Panc1 (cell line): ENCODE measurements at regions not wholly inside any gene's neighbourhood (a gene's known extent, or its start where the extent isn't known, plus 50 kb on each side); places are given as distances from the start of the nearest gene placed in this dataset.

Experiments
- ATAC-seq: fragments of 200-7000 bp; cut with Tn5 transposase; 2 replicates; pipeline ENCODE4 v1.9.1; 2020; ENCODE audit warnings: mild to moderate bottlenecking, moderate library complexity
- BruUV-seq: library from RNA; stranded (reverse); fragments of 400-500 nt; replicated peaks from 2 replicates; lab custom pipeline; 2021; lab: Mats Ljungman, UMichigan
- CTCF ChIA-PET: fragments of 300-600 bp; sonication (Branson Sonifier 250); formaldehyde crosslinking; loops from one replicate; lab custom pipeline; 2022; ENCODE audit warnings: antibody characterized with exemption; lab: Charles Lee
- POLR2A ChIA-PET: fragments of 300-600 bp; sonication (Branson Sonifier 250); formaldehyde crosslinking; loops from one replicate; lab custom pipeline; 2022; ENCODE audit warnings: antibody characterized with exemption; lab: Charles Lee
- DNase-seq: peaks from one replicate; pipeline ENCODE4 v3.0.0-alpha.2; 2010; ENCODE audit warnings: low read depth, low spot score
- H3K27ac ChIP-seq: 2 replicates; pipeline ENCODE4 v1.5.1; 2011; ENCODE audit warnings: mild to moderate bottlenecking, low read length, inconsistent platforms
- H3K27me3 ChIP-seq: fragments of 200-500 bp; sonication (Bioruptor generic); 2 replicates; pipeline ENCODE4 v1.6.0; 2014; ENCODE audit warnings: low read length, inconsistent platforms; ENCODE audit not compliant: control insufficient read depth, insufficient read depth
- H3K36me3 ChIP-seq: fragments of 200-500 bp; sonication (Bioruptor generic); 2 replicates; pipeline ENCODE4 v1.5.1; 2014; ENCODE audit warnings: inconsistent platforms, mild to moderate bottlenecking, low read length, moderate library complexity; ENCODE audit not compliant: control insufficient read depth, insufficient read depth
- H3K4me1 ChIP-seq: 2 replicates; pipeline ENCODE4 v1.5.1; 2011; ENCODE audit warnings: inconsistent platforms, mild to moderate bottlenecking, low read length, moderate library complexity; ENCODE audit not compliant: control insufficient read depth, insufficient read depth
- H3K4me3 ChIP-seq, 2 experiments: 2 replicates each; pipeline ENCODE4 v1.5.1; 2011 to 2012; ENCODE audit warnings: low read depth in 2 of 2, low read length in 2 of 2, mild to moderate bottlenecking in 2 of 2, inconsistent platforms in 1 of 2, moderate library complexity in 1 of 2
- H3K9me3 ChIP-seq: fragments of 200-500 bp; sonication (Bioruptor generic); 2 replicates; pipeline ENCODE4 v1.5.1; 2014; ENCODE audit warnings: low read depth, mild to moderate bottlenecking, inconsistent platforms, low read length, moderate library complexity; ENCODE audit not compliant: control insufficient read depth, insufficient read depth
- CTCF ChIP-seq: fragments of 450-650 bp; IDR thresholded peaks from 2 replicates; pipeline ENCODE4 v1.5.1; 2017; ENCODE audit warnings: mild to moderate bottlenecking
- POLR2AphosphoS5 ChIP-seq: IDR thresholded peaks from 2 replicates; pipeline ENCODE4 v1.6.1; 2012; ENCODE audit warnings: mild to moderate bottlenecking, low read depth, low read length, moderate library complexity
- REST ChIP-seq, 2 experiments: IDR thresholded peaks; 2 replicates each; pipeline ENCODE4 v1.6.1; 2011 to 2012; ENCODE audit warnings: low read depth in 2 of 2, control low read depth in 1 of 2, low read length in 1 of 2, mild to moderate bottlenecking in 1 of 2, moderate library complexity in 1 of 2; ENCODE audit not compliant: insufficient read depth in 1 of 2
- SIN3A ChIP-seq: IDR thresholded peaks from 2 replicates; pipeline ENCODE4 v1.6.1; 2012; ENCODE audit warnings: low read depth, mild to moderate bottlenecking, low read length, moderate library complexity, borderline replicate concordance; ENCODE audit not compliant: insufficient read depth
- TCF7L2 ChIP-seq: IDR thresholded peaks from 2 replicates; pipeline ENCODE4 v1.6.1; 2011; ENCODE audit warnings: mild to moderate bottlenecking, low read depth, low read length, inconsistent platforms
- in situ Hi-C: cut with HindIII; loops from 2 replicates; pipeline ENCODE4 v1.10.0; 2016; ENCODE audit warnings: low sequenced_read_pairs, low pct_unique_long_range_greater_than_20kb
- intact Hi-C: fragments of 100-400 bp; cut with micrococcal nuclease; formaldehyde crosslinking; loops from one replicate; pipeline ENCODE4 v1.10.0; 2022; ENCODE audit not compliant: unreplicated experiment

- H3K27me3 ChIP-seq, result no peaks in the 10 kb centered on the region
- H3K4me1 ChIP-seq, result no peaks in the 10 kb centered on the region
- DNase-seq (no peak), ATAC-seq (no peak)
- no peak overlapping the region for H3K4me3 ChIP-seq
- no peak for TF ChIP-seq POLR2AphosphoS5
- no peak for TF ChIP-seq CTCF
- TF ChIP-seq SIN3A, result no peak
- no peak for TF ChIP-seq TCF7L2
- TF ChIP-seq REST (IDR thresholded peaks at IDR 0.05; ENCODE audit: insufficient read depth in 1 of 2, low read depth in 2 of 2, low read length in 1 of 2), result no peak
- no peak overlapping the region for H3K27ac ChIP-seq
- in situ Hi-C loops, result no loop called here
- intact Hi-C loops, result no loop called here
- POLR2A ChIA-PET, result no interaction called here
- H3K36me3 ChIP-seq, result no peaks in the 10 kb centered on the region
- H3K9me3 ChIP-seq, result no peaks in the 10 kb centered on the region
- CTCF ChIA-PET, result no interaction called here
- no TSS peak for BruUV-seq
These were observed 164.7 kb upstream of the TARS1 start for GRCh38 chr5:33275921-33276627.

GRCh38 chr5:33276628-33276950 lies 164.2 kb upstream of the TARS1 start:
- no peak for TF ChIP-seq REST (IDR thresholded peaks at IDR 0.05; ENCODE audit: insufficient read depth in 1 of 2, low read depth in 2 of 2, low read length in 1 of 2)
- no peak for TF ChIP-seq SIN3A
- no peak for TF ChIP-seq TCF7L2
- BruUV-seq, result no TSS peak
- intact Hi-C loops, result no loop called here
- in situ Hi-C loops, result no loop called here
- Histone ChIP-seq H3K27ac (no peak overlapping the region), H3K4me3 (no peak overlapping the region), H3K27me3 (no peaks in the 10 kb centered on the region), H3K4me1 (no peaks in the 10 kb centered on the region), H3K9me3 (no peaks in the 10 kb centered on the region), H3K36me3 (no peaks in the 10 kb centered on the region)
- no peak for DNase-seq
- ChIA-PET POLR2A (no interaction called here), CTCF (no interaction called here)
- no peak for ATAC-seq
